Peyer's patch (tissue), 4 donors: ENCODE measurements at regions not wholly inside any gene's neighbourhood (a gene's known extent, or its start where the extent isn't known, plus 50 kb on each side); places are given as distances from the start of the nearest gene placed in this dataset.
"Not testable (repeated sequence)": the region's sequence is repeated elsewhere in the genome, so short reads cannot be mapped to it uniquely, and the experiment has no call there.

Experiments
- DNase-seq, 3 donors: peaks; one replicate each; pipeline ENCODE4 v3.0.0-alpha.2; 2017 to 2019
- H3K27ac ChIP-seq, 4 donors: fragments of 200-600 bp; sonication (generic); one replicate each; pipeline ENCODE4 v1.5.1; 2016 to 2019
- H3K27me3 ChIP-seq, 2 donors: fragments of 200-600 bp; sonication (generic); one replicate each; pipeline ENCODE4 v1.5.1; 2019
- H3K36me3 ChIP-seq, 3 donors: fragments of 200-600 bp; sonication (generic); one replicate each; pipeline ENCODE4 v1.5.1; 2016 to 2019
- H3K4me1 ChIP-seq, 4 donors: fragments of 200-600 bp; sonication (generic); one replicate each; pipeline ENCODE4 v1.5.1; 2016 to 2019
- H3K4me3 ChIP-seq, 4 donors: fragments of 200-600 bp; sonication (generic); 1 replicate in 3 of 4; 2 replicates in 1 of 4; pipeline ENCODE4 v1.5.1; 2016 to 2019; ENCODE audit warnings: mild to moderate bottlenecking in 1 of 4
- H3K9me3 ChIP-seq, 4 donors: fragments of 200-600 bp; sonication (generic); one replicate each; pipeline ENCODE4 v1.5.1; 2016 to 2019; ENCODE audit warnings: mild to moderate bottlenecking in 1 of 4
- CTCF ChIP-seq, 6 experiments: fragments of 450-650 bp in 4 of 6; fragments of 200-600 bp in 2 of 6; sonication (generic) in 1 of 6; IDR thresholded peaks; one replicate each; pipeline ENCODE4 v1.5.1; 2017 to 2019; ENCODE audit warnings: antibody characterized with exemption in 6 of 6, mild to moderate bottlenecking in 3 of 6, moderate library complexity in 1 of 6
- POLR2A ChIP-seq, 2 donors: fragments of 450-650 bp; IDR thresholded peaks; one replicate each; pipeline ENCODE4 v1.5.1; 2017; ENCODE audit warnings: antibody characterized with exemption in 2 of 2, mild to moderate bottlenecking in 2 of 2, moderate library complexity in 2 of 2

GRCh38 chr14:83638748-83639504, 1891.0 kb upstream of the FLRT2 start:
- no peak overlapping the region for H3K4me3 ChIP-seq
- H3K9me3 ChIP-seq = no peaks in the 10 kb centered on the region
- no peak for DNase-seq
- H3K36me3 ChIP-seq = no peaks in the 10 kb centered on the region
- TF ChIP-seq POLR2A (IDR thresholded peaks at IDR 0.05) = no peak
- TF ChIP-seq CTCF (IDR thresholded peaks at IDR 0.05) = no peak
- no peaks in the 10 kb centered on the region for H3K27me3 ChIP-seq
- no peak overlapping the region for H3K27ac ChIP-seq
- H3K4me1 ChIP-seq = no peaks in the 10 kb centered on the region

GRCh38 chr14:83639505-83639875, 1890.5 kb upstream of the FLRT2 start:
- DNase-seq, H3K36me3 ChIP-seq, H3K4me3 ChIP-seq, H3K27ac ChIP-seq, H3K27me3 ChIP-seq, H3K9me3 ChIP-seq, H3K4me1 ChIP-seq: not testable (repeated sequence)

- Histone ChIP-seq H3K4me1 (no peaks in the 10 kb centered on the region), H3K27me3 (no peaks in the 10 kb centered on the region), H3K9me3 (no peaks in the 10 kb centered on the region), H3K27ac (no peak overlapping the region), H3K36me3 (no peaks in the 10 kb centered on the region), H3K4me3 (no peak overlapping the region)
- no peak for DNase-seq
- TF ChIP-seq POLR2A (IDR thresholded peaks at IDR 0.05) (no peak), CTCF (IDR thresholded peaks at IDR 0.05) (no peak)
Measured at GRCh38 chr14:83646228-83646627, 1883.7 kb upstream of the FLRT2 start.

GRCh38 chr14:83660597-83660996, 1869.3 kb upstream of the FLRT2 start:
- no peak overlapping the region for H3K27ac ChIP-seq
- DNase-seq = no peak
- H3K4me1 ChIP-seq = no peaks in the 10 kb centered on the region
- no peaks in the 10 kb centered on the region for H3K9me3 ChIP-seq
- H3K4me3 ChIP-seq = no peak overlapping the region
- H3K36me3 ChIP-seq = no peaks in the 10 kb centered on the region
- TF ChIP-seq POLR2A (IDR thresholded peaks at IDR 0.05) (no peak), CTCF (IDR thresholded peaks at IDR 0.05) (no peak)
- no peaks in the 10 kb centered on the region for H3K27me3 ChIP-seq

GRCh38 chr14:83664389-83664788, 1865.6 kb upstream of the FLRT2 start:
- Histone ChIP-seq H3K4me3 (no peak overlapping the region), H3K9me3 (no peaks in the 10 kb centered on the region), H3K27me3 (no peaks in the 10 kb centered on the region), H3K36me3 (no peaks in the 10 kb centered on the region), H3K27ac (no peak overlapping the region), H3K4me1 (no peaks in the 10 kb centered on the region)
- no peak for DNase-seq
- TF ChIP-seq POLR2A (IDR thresholded peaks at IDR 0.05) = no peak

GRCh38 chr14:83689265-83689664, 1840.7 kb upstream of the FLRT2 start:
- no peak for DNase-seq
- no peak overlapping the region for H3K4me3 ChIP-seq
- no peak overlapping the region for H3K27ac ChIP-seq
- TF ChIP-seq CTCF (IDR thresholded peaks at IDR 0.05) (no peak), POLR2A (IDR thresholded peaks at IDR 0.05) (no peak)
- H3K9me3 ChIP-seq = no peaks in the 10 kb centered on the region
- H3K27me3 ChIP-seq = no peaks in the 10 kb centered on the region
- H3K36me3 ChIP-seq = no peaks in the 10 kb centered on the region
- H3K4me1 ChIP-seq = no peaks in the 10 kb centered on the region

GRCh38 chr14:83697099-83697498, 1832.8 kb upstream of the FLRT2 start:
- Histone ChIP-seq H3K9me3 (no peaks in the 10 kb centered on the region), H3K4me3 (no peak overlapping the region), H3K27ac (no peak overlapping the region), H3K4me1 (no peaks in the 10 kb centered on the region), H3K27me3 (no peaks in the 10 kb centered on the region), H3K36me3 (no peaks in the 10 kb centered on the region)
- TF ChIP-seq CTCF (IDR thresholded peaks at IDR 0.05) (no peak), POLR2A (IDR thresholded peaks at IDR 0.05) (no peak)
- DNase-seq = no peak
